IMR-90 (cell line): ENCODE measurements at regions not wholly inside any gene's neighbourhood (a gene's known extent, or its start where the extent isn't known, plus 50 kb on each side); places are given as distances from the start of the nearest gene placed in this dataset.

Experiments
- ATAC-seq: fragments of 200-7000 bp; cut with Tn5 transposase; 2 replicates; pipeline ENCODE4 v1.9.1; 2020; ENCODE audit warnings: low read depth, mild to moderate bottlenecking, moderate library complexity
- BruUV-seq: library from RNA; stranded (reverse); fragments of 400-500 nt; replicated peaks from 2 replicates; lab custom pipeline; 2021; lab: Mats Ljungman, UMichigan
- CTCF ChIA-PET: fragments of 300-600 bp; formaldehyde crosslinking; extraction: SDS; loops from one replicate; lab custom pipeline; 2021; ENCODE audit warnings: antibody characterized with exemption; lab: Yijun Ruan, JAX
- POLR2A ChIA-PET: fragments of 300-600 bp; sonication (Branson Sonifier 250); formaldehyde crosslinking; loops from one replicate; lab custom pipeline; 2022; ENCODE audit warnings: antibody characterized with exemption; ENCODE audit not compliant: unreplicated experiment; lab: Charles Lee
- DNase-seq: peaks from one replicate; pipeline ENCODE4 v3.0.0; 2013
- H2AFZ ChIP-seq: replicated peaks from 2 replicates; pipeline ENCODE3; 2013; ENCODE audit warnings: low read length, mild to moderate bottlenecking; ENCODE audit not compliant: poor library complexity
- H2AK5ac ChIP-seq: 2 replicates; pipeline ENCODE4 v1.6.1; 2013; ENCODE audit warnings: low read depth, low read length, inconsistent platforms
- H2AK9ac ChIP-seq: replicated peaks from 2 replicates; pipeline ENCODE3; 2013; ENCODE audit warnings: mild to moderate bottlenecking, low read depth, low read length, moderate library complexity; ENCODE audit not compliant: poor library complexity
- H2BK120ac ChIP-seq: 2 replicates; pipeline ENCODE4 v1.6.1; 2013; ENCODE audit warnings: low read depth, low read length, inconsistent platforms
- H2BK15ac ChIP-seq: 3 replicates; pipeline ENCODE4 v1.6.1; 2013; ENCODE audit warnings: low read depth, low read length, inconsistent platforms
- H2BK20ac ChIP-seq: 2 replicates; pipeline ENCODE4 v1.6.1; 2013; ENCODE audit warnings: low read depth, mild to moderate bottlenecking, inconsistent platforms, low read length, moderate library complexity
- H2BK5ac ChIP-seq: 2 replicates; pipeline ENCODE4 v1.6.1; 2013; ENCODE audit warnings: mild to moderate bottlenecking, low read depth, low read length, inconsistent platforms; ENCODE audit not compliant: poor library complexity, severe bottlenecking
- H3K14ac ChIP-seq: replicated peaks from 2 replicates; pipeline ENCODE4 v1.6.1; 2013; ENCODE audit warnings: low read depth, low read length, inconsistent platforms
- H3K18ac ChIP-seq: 2 replicates; pipeline ENCODE4 v1.6.1; 2013; ENCODE audit warnings: low read depth, low read length, control low read depth
- H3K23ac ChIP-seq: 2 replicates; pipeline ENCODE4 v1.6.1; 2013; ENCODE audit warnings: low read depth, low read length, inconsistent platforms
- H3K27ac ChIP-seq: 2 replicates; pipeline ENCODE4 v1.5.1; 2013; ENCODE audit warnings: mild to moderate bottlenecking, control low read depth, low read length; ENCODE audit not compliant: insufficient read depth
- H3K27me3 ChIP-seq: 2 replicates; pipeline ENCODE4 v1.6.1; 2013; ENCODE audit warnings: low read length; ENCODE audit not compliant: control insufficient read depth, insufficient read depth
- H3K36me3 ChIP-seq: 2 replicates; pipeline ENCODE4 v1.6.1; 2013; ENCODE audit warnings: low read length, mixed read lengths; ENCODE audit not compliant: control insufficient read depth, insufficient read depth
- H3K4ac ChIP-seq: 2 replicates; pipeline ENCODE4 v1.6.1; 2013; ENCODE audit warnings: low read depth, low read length, inconsistent platforms
- H3K4me1 ChIP-seq: 2 replicates; pipeline ENCODE4 v1.6.1; 2013; ENCODE audit warnings: low read length, mixed read lengths; ENCODE audit not compliant: control insufficient read depth, insufficient read depth
- H3K4me2 ChIP-seq: 2 replicates; pipeline ENCODE4 v1.6.1; 2013; ENCODE audit warnings: low read depth, mild to moderate bottlenecking, control low read depth, low read length, moderate library complexity
- H3K4me3 ChIP-seq: 2 replicates; pipeline ENCODE4 v1.5.1; 2013; ENCODE audit warnings: low read depth, mild to moderate bottlenecking, control low read depth, low read length, moderate library complexity; ENCODE audit not compliant: insufficient read depth
- H3K56ac ChIP-seq: 2 replicates; pipeline ENCODE4 v1.6.1; 2013; ENCODE audit warnings: low read length, inconsistent platforms; ENCODE audit not compliant: insufficient read depth; ENCODE audit errors: extremely low read depth
- H3K79me1 ChIP-seq, 2 experiments: 2 replicates each; pipeline ENCODE4 v1.6.1; 2013; ENCODE audit warnings: low read length in 2 of 2, inconsistent platforms in 1 of 2, low read depth in 1 of 2
- H3K9ac ChIP-seq: 2 replicates; pipeline ENCODE4 v1.6.1; 2013; ENCODE audit warnings: low read depth, low read length, control low read depth
- H3K9me1 ChIP-seq: 2 replicates; pipeline ENCODE4 v1.6.1; 2013; ENCODE audit warnings: low read length, inconsistent platforms; ENCODE audit not compliant: insufficient read depth
- H3K9me3 ChIP-seq: 2 replicates; pipeline ENCODE4 v1.6.1; 2013; ENCODE audit warnings: low read length; ENCODE audit not compliant: control insufficient read depth, insufficient read depth
- H4K20me1 ChIP-seq: 2 replicates; pipeline ENCODE4 v1.6.1; 2013; ENCODE audit warnings: low read length, inconsistent platforms; ENCODE audit not compliant: insufficient read depth
- H4K5ac ChIP-seq: 2 replicates; pipeline ENCODE4 v1.6.1; 2013; ENCODE audit warnings: mild to moderate bottlenecking, low read depth, low read length, control low read depth
- H4K8ac ChIP-seq, 2 experiments: 2 replicates each; pipeline ENCODE4 v1.6.1; 2013; ENCODE audit warnings: low read depth in 2 of 2, low read length in 2 of 2, control low read depth in 1 of 2, inconsistent platforms in 1 of 2
- H4K91ac ChIP-seq: 2 replicates; pipeline ENCODE4 v1.6.1; 2013; ENCODE audit warnings: low read depth, low read length, inconsistent platforms; ENCODE audit not compliant: insufficient read depth
- SMC3 ChIP-seq: fragments of 150-350 bp; IDR thresholded peaks from 2 replicates; pipeline ENCODE4 v1.6.1; 2016; ENCODE audit warnings: low read depth, mild to moderate bottlenecking, antibody characterized with exemption, low read length, moderate library complexity
- WGBS, 2 experiments: methylation state at CpG; one replicate each; pipeline versions ENCODE4 v1.1.5 to v1.1.7; 2013; ENCODE audit warnings: missing lambda C conversion rate in 2 of 2; ENCODE audit not compliant: insufficient read length in 1 of 2; ENCODE audit errors: extremely low coverage in 2 of 2; 5-methylcytosine and 5-hydroxymethylcytosine counted together
- dilution Hi-C: fragments of 300-500 bp; cut with HindIII; formaldehyde crosslinking; loops from one replicate; pipeline ENCODE4 v1.14.3; 2018; ENCODE audit warnings: low sequenced_read_pairs; ENCODE audit not compliant: unreplicated experiment
- in situ Hi-C: fragments of 300-500 bp; cut with MboI; formaldehyde crosslinking; loops from 3 replicates; pipeline ENCODE4 v1.14.3; 2019; ENCODE audit warnings: low sequenced_read_pairs, inconsistent platforms, mixed read lengths
- intact Hi-C: fragments of 100-400 bp; cut with micrococcal nuclease; formaldehyde crosslinking; loops from 2 replicates; pipeline ENCODE4 v1.10.0; 2022
- TF ChIP-seq, protein P1 (sequence below): conservative IDR thresholded peaks from 2 replicates; pipeline ENCODE4 v1.5.1; 2012; ENCODE audit warnings: mild to moderate bottlenecking, low read depth, low read length, improper control_type of control experiment
- TF ChIP-seq, protein P2 (sequence below): fragments of 150-350 bp; IDR thresholded peaks from 2 replicates; pipeline ENCODE4 v1.6.1; 2017; ENCODE audit warnings: mild to moderate bottlenecking, antibody characterized with exemption, low read length, low read depth

DNA sequence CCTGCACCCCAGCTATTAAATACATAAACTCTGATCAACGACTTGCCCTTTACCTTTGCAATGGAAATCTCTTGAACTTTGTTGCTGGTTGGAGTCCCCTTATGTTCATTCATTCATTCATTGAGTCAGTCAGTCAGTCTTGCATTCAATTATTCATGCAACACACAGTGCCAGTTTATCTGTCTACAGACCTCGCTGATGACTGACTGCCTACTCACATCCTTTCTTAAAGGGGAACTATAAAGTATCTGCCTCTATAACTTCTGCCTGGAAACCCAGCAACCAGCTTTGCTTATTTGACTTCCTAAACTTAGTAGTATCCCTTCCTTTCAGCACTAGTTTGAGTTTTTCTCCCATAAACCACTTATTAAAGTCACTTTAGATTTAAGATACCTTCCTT lies 620.8 kb upstream of the ADGRL3 start:
- H2AFZ ChIP-seq = no peak overlapping the region
- TF ChIP-seq, protein P1, sequence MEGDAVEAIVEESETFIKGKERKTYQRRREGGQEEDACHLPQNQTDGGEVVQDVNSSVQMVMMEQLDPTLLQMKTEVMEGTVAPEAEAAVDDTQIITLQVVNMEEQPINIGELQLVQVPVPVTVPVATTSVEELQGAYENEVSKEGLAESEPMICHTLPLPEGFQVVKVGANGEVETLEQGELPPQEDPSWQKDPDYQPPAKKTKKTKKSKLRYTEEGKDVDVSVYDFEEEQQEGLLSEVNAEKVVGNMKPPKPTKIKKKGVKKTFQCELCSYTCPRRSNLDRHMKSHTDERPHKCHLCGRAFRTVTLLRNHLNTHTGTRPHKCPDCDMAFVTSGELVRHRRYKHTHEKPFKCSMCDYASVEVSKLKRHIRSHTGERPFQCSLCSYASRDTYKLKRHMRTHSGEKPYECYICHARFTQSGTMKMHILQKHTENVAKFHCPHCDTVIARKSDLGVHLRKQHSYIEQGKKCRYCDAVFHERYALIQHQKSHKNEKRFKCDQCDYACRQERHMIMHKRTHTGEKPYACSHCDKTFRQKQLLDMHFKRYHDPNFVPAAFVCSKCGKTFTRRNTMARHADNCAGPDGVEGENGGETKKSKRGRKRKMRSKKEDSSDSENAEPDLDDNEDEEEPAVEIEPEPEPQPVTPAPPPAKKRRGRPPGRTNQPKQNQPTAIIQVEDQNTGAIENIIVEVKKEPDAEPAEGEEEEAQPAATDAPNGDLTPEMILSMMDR = no peak
- TF ChIP-seq, protein P2, sequence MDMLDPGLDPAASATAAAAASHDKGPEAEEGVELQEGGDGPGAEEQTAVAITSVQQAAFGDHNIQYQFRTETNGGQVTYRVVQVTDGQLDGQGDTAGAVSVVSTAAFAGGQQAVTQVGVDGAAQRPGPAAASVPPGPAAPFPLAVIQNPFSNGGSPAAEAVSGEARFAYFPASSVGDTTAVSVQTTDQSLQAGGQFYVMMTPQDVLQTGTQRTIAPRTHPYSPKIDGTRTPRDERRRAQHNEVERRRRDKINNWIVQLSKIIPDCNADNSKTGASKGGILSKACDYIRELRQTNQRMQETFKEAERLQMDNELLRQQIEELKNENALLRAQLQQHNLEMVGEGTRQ = no peak
- TF ChIP-seq SMC3 = no peak

More for the DNA sequence above, 620.8 kb upstream of the ADGRL3 start:
- Histone ChIP-seq H4K20me1 (no peaks in the 10 kb centered on the region), H4K91ac (no peak overlapping the region), H3K36me3 (no peaks in the 10 kb centered on the region), H3K4ac (no peak overlapping the region), H3K9me3 (no peaks in the 10 kb centered on the region), H3K23ac (no peak overlapping the region), H3K9me1 (no peaks in the 10 kb centered on the region), H3K79me1 (no peaks in the 10 kb centered on the region), H2AK5ac (no peak overlapping the region), H2BK15ac (no peak overlapping the region), H4K5ac (no peak overlapping the region), H2BK20ac (no peak overlapping the region), H2BK120ac (no peak overlapping the region), H3K9ac (no peak overlapping the region), H2AK9ac (no peak overlapping the region), H3K27ac (no peak overlapping the region), H3K14ac (no peak overlapping the region), H4K8ac (no peak overlapping the region), H2BK5ac (no peak overlapping the region), H3K4me2 (no peak overlapping the region), H3K4me3 (no peak overlapping the region), H3K27me3 (no peaks in the 10 kb centered on the region), H3K56ac (no peak overlapping the region), H3K18ac (no peak overlapping the region; the same call in 1 of the 2 replicates), H3K4me1 (no peaks in the 10 kb centered on the region)
- CTCF ChIA-PET = no interaction called here
- dilution Hi-C loops (no loop called here), intact Hi-C loops (no loop called here), in situ Hi-C loops (no loop called here)
- POLR2A ChIA-PET = no interaction called here
- DNase-seq (peak; percentile 40), ATAC-seq (no peak)
- WGBS, 2 experiments = no CpG with 5 or more reads among the region's 2 CpGs
- no TSS peak for BruUV-seq
